ENCODE measurements at regions not wholly inside any gene's neighbourhood (a gene's known extent, or its start where the extent isn't known, plus 50 kb on each side); places are given as distances from the start of the nearest gene placed in this dataset.
A peak's percentile ranks its signal among the peaks of the same experiment; 100 is the strongest.

GRCh38 chr16:48487287-48487686, 102.1 kb upstream of the SIAH1 start:
- no peak for DNase-seq (ENCODE audit: low spot score)

- no peak for DNase-seq (ENCODE audit: low spot score)
Measured at GRCh38 chr16:48481772-48482171, 96.6 kb upstream of the SIAH1 start.

- DNase-seq (ENCODE audit: low spot score): no peak
Measured at GRCh38 chr16:48481211-48481610, 96.0 kb upstream of the SIAH1 start.

- no peak for DNase-seq (ENCODE audit: low spot score)
Measured at GRCh38 chr16:48479955-48480354, 94.7 kb upstream of the SIAH1 start.

- DNase-seq (ENCODE audit: low spot score): no peak
Measured at GRCh38 chr16:48479329-48479728, 94.1 kb upstream of the SIAH1 start.

DNA sequence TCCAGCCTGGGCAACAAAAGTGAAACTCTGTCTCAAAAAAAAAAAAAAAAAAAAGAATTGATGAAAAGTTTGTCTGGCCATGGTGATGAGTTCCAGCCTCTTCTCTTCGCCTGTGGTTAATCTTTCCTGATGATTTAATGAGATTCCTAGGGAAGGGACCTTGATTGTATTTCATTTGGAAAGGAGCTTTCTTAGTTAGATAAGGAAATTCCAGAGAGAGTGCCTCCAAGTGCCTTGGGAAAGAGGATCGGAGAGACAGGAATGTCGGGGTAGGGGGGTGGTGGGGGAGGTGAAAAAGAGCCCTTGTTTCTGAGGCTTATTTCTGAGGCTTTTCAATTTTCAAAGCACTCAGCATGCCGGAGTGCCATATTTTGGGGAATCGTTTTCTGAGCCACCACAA, 93.2 kb upstream of the SIAH1 start:
- DNase-seq (ENCODE audit: low spot score): no peak

- DNase-seq (ENCODE audit: low spot score): no peak
Measured at GRCh38 chr16:48471435-48471834, 86.2 kb upstream of the SIAH1 start.

DNA sequence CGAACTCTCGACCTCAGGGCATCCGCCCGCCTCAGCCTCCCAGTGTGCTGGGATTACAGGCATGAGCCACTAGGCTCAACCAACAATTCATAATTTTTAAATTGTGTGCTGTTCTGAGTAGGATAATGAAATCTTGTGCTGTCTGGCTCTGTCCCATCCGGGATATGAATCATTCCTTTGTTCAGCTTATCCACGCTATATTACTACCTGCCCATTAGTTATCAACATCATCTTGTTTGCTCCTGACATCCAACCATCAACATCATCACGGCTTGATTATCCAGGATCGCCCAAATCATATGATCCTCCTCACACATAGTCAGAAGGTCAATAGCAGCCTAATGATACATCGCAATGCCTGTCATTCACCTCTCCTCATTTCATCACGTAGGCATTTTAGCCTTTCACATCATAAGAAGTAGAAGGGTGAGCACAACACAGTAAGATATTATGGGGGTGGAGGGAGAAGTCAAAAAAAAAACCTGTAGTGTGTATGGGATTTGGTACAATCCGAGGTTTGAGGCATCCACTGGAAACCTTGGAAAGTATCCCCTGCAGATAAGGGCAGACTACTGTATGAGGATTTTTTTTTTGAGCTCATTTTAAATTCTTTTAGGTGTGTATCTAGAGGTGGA, 77.0 kb upstream of the SIAH1 start:
- no peak for DNase-seq (ENCODE audit: low spot score)

DNA sequence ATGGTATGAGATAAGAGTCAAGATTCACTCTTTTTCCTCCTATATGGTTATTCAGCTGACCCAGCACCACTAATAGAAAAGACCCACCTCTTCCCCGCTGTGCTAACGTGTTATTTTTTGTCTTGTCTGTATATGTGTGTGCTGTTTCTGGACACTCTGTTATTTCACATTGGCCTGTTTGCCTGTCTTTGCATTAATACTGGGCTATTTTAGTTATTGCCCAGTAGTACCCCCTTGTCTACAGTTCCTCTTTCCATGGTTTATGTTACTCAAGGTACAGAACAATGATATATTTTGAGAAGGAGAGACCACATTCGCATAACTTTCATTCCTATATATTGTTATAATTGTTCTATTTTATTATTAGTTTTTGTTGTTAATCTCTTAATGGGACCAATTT, 74.0 kb upstream of the SIAH1 start:
- peak; percentile 32 for DNase-seq (ENCODE audit: low spot score)

GRCh38 chr16:48454051-48454450, 68.8 kb upstream of the SIAH1 start:
- DNase-seq (ENCODE audit: low spot score): no peak

DNA sequence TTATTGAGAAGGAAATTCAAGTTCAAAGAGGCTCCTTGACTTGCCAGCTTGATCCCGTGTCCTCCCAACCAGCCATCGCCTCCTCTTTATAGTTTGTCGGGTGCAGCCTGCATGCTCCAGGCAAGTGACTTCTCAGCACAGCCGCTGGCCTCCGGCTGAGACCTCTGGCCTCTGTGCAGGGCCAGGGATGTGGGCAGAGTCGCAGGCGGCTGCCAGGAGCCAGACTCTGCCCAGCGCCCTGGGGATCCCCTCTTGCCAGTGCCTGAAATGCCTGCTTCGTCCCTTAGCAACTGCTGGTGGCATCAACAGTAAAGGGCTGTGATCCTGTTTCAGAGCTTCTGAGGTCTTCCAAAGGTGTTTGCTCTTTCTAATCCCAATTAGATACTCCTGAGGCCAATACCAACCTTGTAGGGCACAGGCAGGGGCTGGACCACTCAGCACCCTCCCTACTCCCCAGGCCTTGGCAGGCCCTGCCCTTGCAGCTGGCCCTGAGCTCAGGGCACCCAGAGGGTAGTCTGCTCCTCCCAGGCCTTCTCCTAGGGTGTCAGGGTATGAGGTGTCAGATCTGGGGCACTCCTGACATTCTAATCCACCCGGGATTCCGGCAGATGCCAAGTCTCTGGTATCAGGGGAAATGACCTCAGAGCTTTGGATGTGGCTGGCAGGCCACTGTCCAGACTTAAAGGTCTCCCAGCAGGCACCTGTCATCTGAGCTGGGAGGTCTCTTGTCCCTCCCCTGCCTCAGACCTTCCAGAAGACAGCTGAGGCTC, 68.0 kb upstream of the SIAH1 start:
- no peak for DNase-seq (ENCODE audit: low spot score)

GRCh38 chr16:48451323-48451722, 66.1 kb upstream of the SIAH1 start:
- DNase-seq (ENCODE audit: low spot score): no peak

GRCh38 chr16:48450367-48450766, 65.2 kb upstream of the SIAH1 start:
- no peak for DNase-seq (ENCODE audit: low spot score)

DNA sequence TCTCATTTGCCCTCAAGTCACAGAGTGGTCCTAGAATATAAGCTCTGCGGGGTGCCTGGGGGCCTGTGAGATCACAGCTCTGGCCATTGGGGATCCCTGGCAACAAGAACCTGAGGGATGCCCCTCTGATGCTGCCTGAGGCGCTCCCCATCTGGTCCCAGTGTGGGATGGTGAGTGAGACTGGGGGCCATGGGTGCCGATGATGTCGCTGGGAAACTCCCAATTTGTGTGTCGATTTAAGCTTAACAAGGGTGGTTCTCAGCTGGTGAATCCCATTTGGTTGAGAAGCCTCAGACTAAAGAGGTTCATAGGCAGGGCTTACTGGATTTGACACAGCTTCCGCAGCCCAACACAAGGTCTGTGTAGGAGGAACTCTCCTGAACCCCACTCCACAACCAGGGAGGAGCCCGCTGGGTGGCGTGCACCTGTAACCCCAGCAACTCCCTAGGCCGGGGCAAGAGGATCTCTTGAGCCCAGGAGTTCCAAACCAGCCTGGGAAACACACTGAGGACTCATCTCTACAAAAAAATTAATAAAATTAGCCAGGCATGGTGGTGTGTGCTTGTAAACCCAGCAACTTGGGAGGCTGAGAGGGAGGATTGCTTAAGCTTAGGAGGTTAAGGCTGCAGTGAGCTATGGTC, 63.7 kb upstream of the SIAH1 start:
- no peak for DNase-seq (ENCODE audit: low spot score)

- no peak for DNase-seq (ENCODE audit: low spot score)
Measured at GRCh38 chr16:48447940-48448536, 62.8 kb upstream of the SIAH1 start.

DNA sequence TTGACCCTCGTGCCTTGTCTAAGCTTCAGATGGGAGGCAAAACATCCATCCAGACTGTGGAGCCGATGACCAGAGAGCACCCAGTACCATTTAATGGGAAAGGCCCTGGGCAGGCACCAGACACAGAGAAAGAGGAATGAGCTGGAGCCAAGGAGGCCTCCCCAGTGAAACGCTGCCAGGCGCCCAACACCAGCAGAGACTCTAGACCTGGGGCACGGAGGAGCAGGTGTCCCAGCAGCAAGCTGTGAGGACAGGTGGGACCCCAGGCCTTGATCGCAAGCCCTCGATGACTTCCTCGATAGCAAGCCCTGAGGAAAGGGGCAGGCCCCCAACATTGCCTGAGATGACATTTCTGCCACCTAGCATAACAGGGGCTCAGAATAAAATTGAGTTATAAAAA, 62.2 kb upstream of the SIAH1 start:
- DNase-seq (ENCODE audit: low spot score): no peak

DNA sequence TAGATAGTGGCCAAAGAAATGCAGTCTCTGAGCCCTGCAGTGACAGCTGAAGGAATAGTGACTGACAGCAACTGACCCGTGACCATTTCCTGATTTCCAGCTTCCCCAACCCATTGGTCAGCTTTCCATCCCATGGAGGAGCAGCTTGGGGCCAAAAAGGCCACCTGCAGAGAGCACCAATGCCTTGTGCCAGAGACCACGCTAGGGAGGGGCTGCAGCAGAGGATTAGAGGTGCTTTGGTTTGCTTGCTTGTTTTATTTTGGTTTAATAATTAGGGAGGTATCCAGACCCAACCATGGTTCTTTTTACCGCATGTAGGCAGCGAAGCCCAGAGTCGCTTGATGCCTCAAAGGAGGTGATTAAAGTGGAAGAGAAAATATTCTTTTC, 61.3 kb upstream of the SIAH1 start:
- DNase-seq (ENCODE audit: low spot score): no peak

DNA sequence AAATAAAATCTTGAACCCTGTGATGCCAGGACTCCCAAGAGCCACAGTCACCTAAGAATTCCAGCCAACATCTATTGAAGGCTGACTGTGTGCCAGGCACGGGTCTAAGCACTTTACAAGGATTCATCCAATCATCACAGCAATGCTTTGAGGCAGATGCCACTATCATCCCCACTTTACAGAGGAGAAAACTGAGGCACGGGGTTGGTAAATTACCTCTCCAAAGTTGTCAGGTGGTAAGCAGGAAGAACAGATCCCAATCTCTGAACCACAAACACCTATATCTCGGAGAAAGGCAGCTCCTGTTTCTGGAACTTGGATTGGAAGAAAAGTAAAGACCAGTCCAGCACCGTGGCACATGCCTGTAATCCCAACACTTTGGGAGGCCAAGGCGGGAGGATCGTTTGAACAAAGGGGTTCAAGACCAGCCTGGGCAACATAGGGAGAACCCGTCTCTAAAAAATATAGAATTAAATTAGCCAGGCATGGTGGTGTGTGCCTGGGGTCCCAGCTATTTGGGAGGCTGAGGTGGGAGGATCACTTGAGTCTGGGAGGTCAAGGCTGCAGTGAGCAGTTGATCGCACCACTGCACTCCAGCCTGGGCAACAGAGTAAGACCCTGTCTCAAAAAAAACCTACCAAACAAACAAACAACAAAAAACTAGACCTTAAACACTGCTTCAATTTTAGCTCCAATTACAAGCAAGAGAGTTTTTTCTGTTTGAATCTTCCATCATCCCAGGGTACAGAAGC, 60.7 kb upstream of the SIAH1 start:
- no peak for DNase-seq (ENCODE audit: low spot score)

GRCh38 chr16:48444574-48444973, 59.4 kb upstream of the SIAH1 start:
- no peak for DNase-seq (ENCODE audit: low spot score)

DNA sequence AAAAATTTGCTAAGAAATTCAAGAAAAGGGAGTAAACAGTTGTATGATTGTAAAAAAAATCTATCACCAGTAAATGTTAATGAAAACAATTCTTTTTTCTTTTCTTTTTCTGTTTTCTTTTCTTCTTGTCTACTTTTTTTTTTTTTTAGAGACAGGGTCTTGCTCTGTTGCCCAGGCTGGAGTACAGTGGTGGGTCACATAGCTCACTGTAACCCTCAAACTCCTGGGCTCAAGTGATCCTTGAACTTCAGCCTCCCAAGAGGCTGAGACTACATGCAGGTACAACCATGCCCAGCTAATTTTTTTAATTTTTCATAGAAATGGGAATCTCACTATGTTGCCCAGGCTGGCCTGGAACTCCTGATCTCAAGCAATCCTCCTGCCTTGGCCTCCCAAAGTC, 57.2 kb upstream of the SIAH1 start:
- no peak for DNase-seq (ENCODE audit: low spot score)

GRCh38 chr16:48441863-48442279, 56.7 kb upstream of the SIAH1 start:
- no peak for DNase-seq (ENCODE audit: low spot score)

DNA sequence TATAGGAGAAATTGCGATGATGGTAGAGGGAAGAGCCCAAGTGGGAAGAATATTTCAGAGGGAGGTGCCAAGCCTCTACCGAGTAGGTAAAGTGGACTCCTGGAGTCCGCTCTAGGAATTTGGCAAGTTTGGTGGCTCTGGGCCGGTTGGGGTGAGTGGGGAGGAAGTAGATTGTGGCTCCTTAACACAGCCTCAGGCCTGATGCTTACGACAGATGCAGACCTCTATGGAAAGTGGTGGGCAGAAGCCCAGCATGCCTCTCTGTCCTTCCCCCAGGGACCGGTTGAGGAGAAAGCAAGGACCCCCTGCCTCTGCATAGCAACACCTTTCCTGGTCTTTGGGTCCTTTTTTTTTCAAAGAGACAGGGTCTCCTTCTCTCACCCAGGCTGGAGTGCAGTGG, 55.9 kb upstream of the SIAH1 start:
- DNase-seq (ENCODE audit: low spot score): no peak
